NT2/D1 (cell line): ENCODE measurements at regions not wholly inside any gene's neighbourhood (a gene's known extent, or its start where the extent isn't known, plus 50 kb on each side); places are given as distances from the start of the nearest gene placed in this dataset.

ENCODE experiments used
- DNase-seq: peaks from one replicate; pipeline ENCODE4 v3.0.0-alpha.2; 2011; ENCODE audit warnings: low read depth, low spot score
- H3K27me3 ChIP-seq: 2 replicates; pipeline ENCODE4 v1.6.0; 2011; ENCODE audit warnings: mild to moderate bottlenecking; ENCODE audit not compliant: insufficient read length, insufficient read depth
- H3K36me3 ChIP-seq: 2 replicates; pipeline ENCODE4 v1.6.1; 2011; ENCODE audit warnings: mild to moderate bottlenecking, low read length, mixed read lengths; ENCODE audit not compliant: insufficient read depth, insufficient read length
- H3K4me1 ChIP-seq: 2 replicates; pipeline ENCODE4 v1.5.1; 2011; ENCODE audit not compliant: insufficient read depth, insufficient read length
- H3K4me3 ChIP-seq: 2 replicates; pipeline ENCODE4 v1.5.1; 2011; ENCODE audit warnings: low read depth; ENCODE audit not compliant: insufficient read length
- H3K9ac ChIP-seq: 2 replicates; pipeline ENCODE4 v1.6.0; 2011; ENCODE audit warnings: low read depth; ENCODE audit not compliant: insufficient read length
- H3K9me3 ChIP-seq: 2 replicates; pipeline ENCODE4 v1.5.1; 2011; ENCODE audit warnings: mild to moderate bottlenecking, low read length; ENCODE audit not compliant: insufficient read depth
- SUZ12 ChIP-seq: IDR thresholded peaks from 2 replicates; pipeline ENCODE4 v1.6.1; 2011; ENCODE audit not compliant: insufficient read length, insufficient read depth; ENCODE audit errors: extremely low read depth
- YY1 ChIP-seq: IDR thresholded peaks from 2 replicates; pipeline ENCODE4 v1.6.1; 2011; ENCODE audit not compliant: insufficient read length, insufficient read depth
- ZNF274 ChIP-seq: IDR thresholded peaks from 2 replicates; pipeline ENCODE4 v1.6.1; 2011; ENCODE audit warnings: mild to moderate bottlenecking, low read depth, low read length

GRCh38 chr4:59217910-59218631 is 1982.1 kb upstream of the ADGRL3 start:
- H3K36me3 ChIP-seq: no peaks in the 10 kb centered on the region
- H3K4me3 ChIP-seq: no peak overlapping the region
- no peaks in the 10 kb centered on the region for H3K4me1 ChIP-seq
- no peak overlapping the region for H3K9ac ChIP-seq
- no peak for DNase-seq
- TF ChIP-seq YY1 (no peak), ZNF274 (no peak), SUZ12 (no peak)
- H3K9me3 ChIP-seq: no peaks in the 10 kb centered on the region
- no peaks in the 10 kb centered on the region for H3K27me3 ChIP-seq

- no peak overlapping the region for H3K4me3 ChIP-seq
- no peak for TF ChIP-seq ZNF274
- TF ChIP-seq YY1: no peak
- TF ChIP-seq SUZ12: no peak
- DNase-seq: no peak
These were observed 1977.9 kb upstream of the ADGRL3 start for GRCh38 chr4:59222221-59222620.

GRCh38 chr4:59223292-59223941 is 1976.7 kb upstream of the ADGRL3 start:
- Histone ChIP-seq H3K9me3 (no peaks in the 10 kb centered on the region), H3K36me3 (no peaks in the 10 kb centered on the region), H3K4me3 (no peak overlapping the region), H3K9ac (no peak overlapping the region), H3K4me1 (no peaks in the 10 kb centered on the region), H3K27me3 (no peaks in the 10 kb centered on the region)
- DNase-seq: no peak
- no peak for TF ChIP-seq ZNF274
- no peak for TF ChIP-seq YY1
- no peak for TF ChIP-seq SUZ12

More at GRCh38 chr4:59222221-59222620, 1977.9 kb upstream of the ADGRL3 start:
- Histone ChIP-seq H3K4me1 (no peaks in the 10 kb centered on the region), H3K9me3 (no peaks in the 10 kb centered on the region), H3K9ac (no peak overlapping the region), H3K36me3 (no peaks in the 10 kb centered on the region), H3K27me3 (no peaks in the 10 kb centered on the region)

- H3K9me3 ChIP-seq: no peaks in the 10 kb centered on the region
- TF ChIP-seq SUZ12: no peak
- no peak for TF ChIP-seq ZNF274
- TF ChIP-seq YY1: no peak
- no peak overlapping the region for H3K9ac ChIP-seq
These were observed 1961.9 kb upstream of the ADGRL3 start for GRCh38 chr4:59238212-59238611.

GRCh38 chr4:59240011-59240410 is 1960.1 kb upstream of the ADGRL3 start:
- TF ChIP-seq ZNF274 (no peak), SUZ12 (no peak), YY1 (no peak)
- Histone ChIP-seq H3K4me3 (no peak overlapping the region), H3K4me1 (no peaks in the 10 kb centered on the region), H3K9me3 (no peaks in the 10 kb centered on the region), H3K27me3 (no peaks in the 10 kb centered on the region), H3K36me3 (no peaks in the 10 kb centered on the region), H3K9ac (no peak overlapping the region)
- DNase-seq: no peak

More at GRCh38 chr4:59238212-59238611, 1961.9 kb upstream of the ADGRL3 start:
- Histone ChIP-seq H3K4me1 (no peaks in the 10 kb centered on the region), H3K4me3 (no peak overlapping the region), H3K36me3 (no peaks in the 10 kb centered on the region), H3K27me3 (no peaks in the 10 kb centered on the region)
- no peak for DNase-seq

GRCh38 chr4:59243038-59243437 is 1957.1 kb upstream of the ADGRL3 start:
- Histone ChIP-seq H3K9me3 (no peaks in the 10 kb centered on the region), H3K27me3 (no peaks in the 10 kb centered on the region), H3K4me3 (no peak overlapping the region), H3K9ac (no peak overlapping the region), H3K4me1 (no peaks in the 10 kb centered on the region), H3K36me3 (no peaks in the 10 kb centered on the region)
- no peak for DNase-seq
- TF ChIP-seq SUZ12 (no peak), YY1 (no peak), ZNF274 (no peak)

- H3K27me3 ChIP-seq: no peaks in the 10 kb centered on the region
- no peak for DNase-seq
- TF ChIP-seq ZNF274: no peak
- no peak for TF ChIP-seq SUZ12
- TF ChIP-seq YY1: no peak
- no peaks in the 10 kb centered on the region for H3K9me3 ChIP-seq
- no peak overlapping the region for H3K4me3 ChIP-seq
- no peaks in the 10 kb centered on the region for H3K36me3 ChIP-seq
- no peak overlapping the region for H3K9ac ChIP-seq
- no peaks in the 10 kb centered on the region for H3K4me1 ChIP-seq
These were observed 1953.1 kb upstream of the ADGRL3 start for GRCh38 chr4:59247032-59247431.
